ENCODE measurements at regions not wholly inside any gene's neighbourhood (a gene's known extent, or its start where the extent isn't known, plus 50 kb on each side); places are given as distances from the start of the nearest gene placed in this dataset.

DNA sequence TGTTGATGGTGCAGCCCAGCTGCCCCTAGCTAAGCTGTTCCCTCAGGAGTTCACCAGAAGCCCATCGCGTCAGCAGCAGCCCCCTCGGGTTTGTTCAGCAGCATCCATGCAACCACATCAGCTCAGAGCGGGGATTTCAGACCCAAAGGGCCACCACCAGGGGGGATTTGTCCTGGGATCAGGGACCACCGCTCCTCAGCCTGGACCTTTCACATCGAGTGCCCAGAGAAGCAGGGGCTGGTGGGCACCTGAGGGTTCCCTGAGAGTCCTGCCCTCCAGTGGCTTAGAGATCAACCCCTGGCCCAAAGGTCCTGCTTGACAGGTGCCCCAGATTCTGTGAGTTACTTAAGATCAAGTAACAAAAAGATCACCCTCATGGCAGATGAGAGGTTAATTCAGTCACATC, 65.9 kb upstream of the C14orf180 start:
- TF ChIP-seq, protein P1, sequence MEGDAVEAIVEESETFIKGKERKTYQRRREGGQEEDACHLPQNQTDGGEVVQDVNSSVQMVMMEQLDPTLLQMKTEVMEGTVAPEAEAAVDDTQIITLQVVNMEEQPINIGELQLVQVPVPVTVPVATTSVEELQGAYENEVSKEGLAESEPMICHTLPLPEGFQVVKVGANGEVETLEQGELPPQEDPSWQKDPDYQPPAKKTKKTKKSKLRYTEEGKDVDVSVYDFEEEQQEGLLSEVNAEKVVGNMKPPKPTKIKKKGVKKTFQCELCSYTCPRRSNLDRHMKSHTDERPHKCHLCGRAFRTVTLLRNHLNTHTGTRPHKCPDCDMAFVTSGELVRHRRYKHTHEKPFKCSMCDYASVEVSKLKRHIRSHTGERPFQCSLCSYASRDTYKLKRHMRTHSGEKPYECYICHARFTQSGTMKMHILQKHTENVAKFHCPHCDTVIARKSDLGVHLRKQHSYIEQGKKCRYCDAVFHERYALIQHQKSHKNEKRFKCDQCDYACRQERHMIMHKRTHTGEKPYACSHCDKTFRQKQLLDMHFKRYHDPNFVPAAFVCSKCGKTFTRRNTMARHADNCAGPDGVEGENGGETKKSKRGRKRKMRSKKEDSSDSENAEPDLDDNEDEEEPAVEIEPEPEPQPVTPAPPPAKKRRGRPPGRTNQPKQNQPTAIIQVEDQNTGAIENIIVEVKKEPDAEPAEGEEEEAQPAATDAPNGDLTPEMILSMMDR (IDR thresholded peaks at IDR 0.05; ENCODE audit: poor library complexity) = no peak
- no peak for TF ChIP-seq EZH2phosphoT487 (IDR thresholded peaks at IDR 0.05; ENCODE audit: low read depth, severe bottlenecking, unreplicated experiment)
- no peak for TF ChIP-seq EZH2 (IDR thresholded peaks at IDR 0.05; ENCODE audit: borderline replicate concordance)
